Activated T-cell treated with anti-CD3 and anti-CD28 coated beads for 24 hours (primary cell): ENCODE measurements at regions not wholly inside any gene's neighbourhood (a gene's known extent, or its start where the extent isn't known, plus 50 kb on each side); places are given as distances from the start of the nearest gene placed in this dataset.
"Not testable (repeated sequence)": the region's sequence is repeated elsewhere in the genome, so short reads cannot be mapped to it uniquely, and the experiment has no call there.

Experiments used
- DNase-seq: peaks from one replicate; pipeline ENCODE4 v3.0.0-alpha.2; 2020; ENCODE audit warnings: low read depth

DNA sequence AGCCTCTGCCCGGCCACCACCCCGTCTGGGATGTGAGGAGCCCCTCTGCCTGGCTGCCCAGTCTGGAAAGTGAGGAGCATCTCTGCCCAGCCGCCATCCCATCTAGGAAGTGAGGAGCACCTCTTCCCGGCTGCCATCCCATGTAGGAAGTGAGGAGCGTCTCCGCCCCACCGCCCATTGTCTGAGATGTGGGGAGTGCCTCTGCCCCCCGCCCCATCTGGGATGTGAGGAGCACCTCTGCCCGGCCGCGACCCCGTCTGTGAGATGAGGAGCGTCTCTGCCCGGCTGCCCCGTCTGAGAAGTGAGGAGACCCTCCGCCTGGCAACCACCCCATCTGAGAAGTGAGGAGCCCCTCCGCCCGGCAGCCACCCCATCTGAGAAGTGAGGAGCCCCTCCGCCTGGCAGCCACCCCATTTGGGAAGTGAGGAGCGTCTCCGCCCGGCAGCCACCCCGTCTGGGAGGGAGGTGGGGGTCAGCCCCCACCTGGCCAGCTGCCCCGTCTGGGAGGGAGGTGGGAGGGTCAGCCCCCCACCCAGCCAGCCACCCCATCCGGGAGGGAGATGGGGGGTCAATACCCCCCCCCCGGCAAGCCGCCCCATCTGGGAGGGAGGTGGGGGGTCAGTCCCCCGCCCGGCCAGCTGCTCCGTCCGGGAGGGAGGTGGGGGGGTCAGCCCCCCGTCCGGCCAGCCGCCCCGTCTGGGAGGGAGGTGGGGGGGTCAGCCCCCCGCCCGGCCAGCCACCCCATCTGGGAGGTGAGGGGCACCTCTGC is 195.8 kb upstream of the SYNCRIP start:
- not testable (repeated sequence) for DNase-seq

DNA sequence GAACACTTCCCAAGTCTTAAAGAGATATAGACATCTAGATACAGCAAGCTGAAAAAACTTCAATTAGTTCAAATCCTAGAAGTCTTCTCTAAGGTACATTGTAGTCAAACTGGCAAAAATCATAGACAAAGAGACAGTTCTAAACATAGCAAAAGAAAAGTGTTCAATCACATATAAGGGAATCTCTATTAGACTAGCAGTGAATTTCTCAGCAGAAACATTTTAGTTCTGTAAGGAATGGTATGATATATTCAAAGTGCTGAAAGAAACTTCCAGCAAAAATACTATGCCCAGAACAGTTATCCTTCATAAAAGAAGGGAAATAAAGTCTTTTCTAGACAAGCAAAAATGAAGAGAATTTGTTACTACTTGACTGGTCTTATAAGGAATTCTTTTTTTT is 186.3 kb upstream of the SYNCRIP start:
- no peak for DNase-seq

DNA sequence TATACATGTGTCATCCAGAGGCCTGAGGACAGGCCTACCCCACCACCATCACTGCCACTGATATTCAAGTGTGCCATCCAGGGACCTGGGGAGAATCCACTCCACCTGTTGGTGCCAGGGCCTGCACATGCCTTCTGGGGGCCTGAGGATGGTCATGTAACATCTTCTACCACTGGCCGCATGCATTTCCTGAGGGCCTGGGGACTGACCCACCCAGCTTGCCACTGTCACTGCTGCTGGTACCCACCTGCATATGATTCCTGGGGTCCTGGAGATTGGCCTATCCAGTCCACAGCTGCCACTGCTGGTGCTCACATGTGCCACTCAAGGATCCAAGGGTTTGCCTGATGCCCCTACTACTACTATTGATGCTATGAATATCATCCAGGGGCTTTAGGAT is 184.3 kb upstream of the SYNCRIP start:
- no peak for DNase-seq

DNA sequence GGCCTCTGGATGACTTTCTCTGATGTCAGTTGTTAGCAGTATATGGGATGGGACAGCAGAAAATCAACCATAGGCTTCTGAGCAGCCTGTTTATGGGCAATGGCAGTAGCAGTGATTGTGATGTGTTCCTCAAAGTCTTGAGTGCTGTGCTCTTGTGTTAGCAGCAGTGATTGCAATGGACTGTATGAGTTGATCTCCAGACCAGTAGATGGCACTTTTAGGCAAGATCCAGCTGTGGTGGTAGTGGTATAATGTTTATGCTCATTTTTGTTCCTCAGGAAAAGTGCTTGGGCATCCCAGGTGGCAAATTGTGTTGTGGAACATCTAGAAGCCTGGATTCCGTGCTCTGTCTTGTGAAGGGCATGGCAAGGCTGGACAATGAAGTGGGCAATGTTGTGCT is 181.6 kb upstream of the SYNCRIP start:
- DNase-seq, result no peak

DNA sequence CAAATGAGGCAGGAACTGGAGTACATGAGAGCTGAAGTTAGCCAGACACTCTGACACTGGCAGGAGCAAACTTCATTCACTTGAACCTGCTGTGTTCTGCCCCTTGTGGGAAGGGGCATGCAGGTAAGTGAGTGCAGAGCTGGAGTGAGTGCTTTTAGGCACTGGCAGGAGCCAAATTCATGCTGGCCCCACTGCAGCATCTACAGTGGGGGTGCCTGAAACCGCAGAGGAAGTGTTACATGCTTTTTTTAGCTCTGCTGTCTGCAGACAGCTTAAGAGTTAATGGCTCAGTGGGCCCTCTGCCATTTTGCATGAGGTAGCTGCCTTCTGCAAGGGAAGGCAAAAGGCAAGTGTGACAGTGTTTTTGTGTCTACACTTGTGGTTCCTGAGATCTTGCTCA is 167.9 kb upstream of the SYNCRIP start:
- DNase-seq, result no peak

DNA sequence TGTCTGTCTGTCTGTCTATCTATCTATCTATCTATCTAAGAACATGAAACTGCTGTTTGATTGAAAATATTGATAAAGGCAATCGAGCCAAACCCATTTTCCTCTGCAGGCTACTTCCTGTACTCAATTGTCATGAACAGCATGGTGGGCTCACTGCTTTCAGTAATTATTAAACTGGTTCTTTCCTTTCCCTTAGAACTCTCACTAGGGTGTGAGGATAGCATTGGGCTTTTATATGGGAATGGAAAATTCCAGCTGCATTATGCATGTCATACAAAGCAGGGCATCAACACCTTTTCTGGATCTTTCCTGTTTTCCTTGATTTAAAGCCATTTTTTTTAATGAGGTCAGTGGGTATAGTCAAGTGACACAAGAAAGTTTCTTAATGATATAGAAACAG is 161.0 kb upstream of the SYNCRIP start:
- DNase-seq, result no peak

DNA sequence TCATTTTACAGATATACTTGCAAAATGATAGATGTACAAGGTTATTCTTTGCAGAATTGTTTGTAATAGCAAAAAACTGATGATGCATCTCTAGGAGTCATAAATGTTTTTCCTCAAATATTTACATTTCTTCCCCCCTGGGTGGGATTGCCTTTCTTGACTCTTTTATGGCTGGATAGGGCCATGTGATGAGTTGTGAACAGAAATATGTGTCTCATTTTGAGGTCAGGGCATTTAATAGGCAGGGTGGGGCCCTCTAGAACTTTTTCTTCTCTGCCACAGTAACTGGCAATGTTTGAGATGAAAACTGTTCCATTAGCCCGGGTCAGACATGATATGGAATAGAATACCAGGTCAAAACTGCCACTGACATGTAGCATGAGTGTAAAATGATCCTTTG is 159.5 kb upstream of the SYNCRIP start:
- DNase-seq, result no peak

DNA sequence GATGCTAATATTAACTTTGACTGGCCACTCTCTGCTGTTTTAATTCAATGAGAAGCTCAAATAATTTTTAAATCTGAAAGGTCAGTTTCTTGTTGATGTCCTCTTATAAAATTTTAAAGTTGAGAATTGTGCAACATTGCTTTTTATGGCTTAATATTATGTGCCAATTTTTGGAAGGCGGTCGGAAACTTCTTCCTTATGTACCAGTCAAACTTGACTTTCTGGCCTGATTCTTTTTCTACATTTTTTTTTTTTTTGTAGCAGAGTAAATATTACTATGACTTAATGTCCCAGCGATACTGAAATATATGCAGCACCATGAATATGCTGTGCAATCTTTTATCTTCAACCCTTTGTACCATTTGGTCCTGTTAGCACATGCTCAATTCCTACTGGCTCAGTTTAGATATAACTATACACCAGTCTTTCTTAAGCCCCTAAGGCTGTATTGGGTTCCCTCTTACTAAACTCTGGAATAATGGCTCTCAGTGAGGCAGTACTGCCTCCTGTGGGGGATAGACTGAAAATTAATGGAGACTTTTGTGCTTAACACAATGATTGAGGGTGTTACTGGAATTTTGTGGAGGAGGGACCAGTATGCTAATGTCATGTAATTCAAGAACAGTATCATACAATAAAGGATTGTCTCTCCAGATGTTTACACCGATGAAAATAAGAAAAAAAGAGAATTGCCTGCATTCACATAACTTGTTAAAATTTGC is 156.4 kb upstream of the SYNCRIP start:
- DNase-seq, result no peak

DNA sequence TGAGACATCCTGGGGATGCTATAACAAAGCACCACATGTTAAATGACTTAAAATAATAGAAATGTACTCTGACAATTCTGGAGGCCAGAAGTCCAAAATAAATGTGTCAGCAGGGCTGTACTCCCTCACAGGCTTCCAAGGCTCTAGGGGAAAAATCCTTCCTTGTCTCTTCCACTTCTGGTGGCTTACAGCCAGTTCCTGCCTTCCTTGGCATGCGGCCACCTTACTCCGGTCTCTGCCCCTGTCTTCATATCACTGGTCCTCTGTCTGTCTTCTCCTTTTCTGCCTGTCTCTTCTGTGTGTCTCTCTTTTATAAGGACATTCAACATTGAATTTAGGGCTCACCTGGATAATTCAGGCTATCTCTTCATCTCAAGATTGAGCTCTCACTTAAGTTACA is 155.3 kb upstream of the SYNCRIP start:
- DNase-seq, result no peak

DNA sequence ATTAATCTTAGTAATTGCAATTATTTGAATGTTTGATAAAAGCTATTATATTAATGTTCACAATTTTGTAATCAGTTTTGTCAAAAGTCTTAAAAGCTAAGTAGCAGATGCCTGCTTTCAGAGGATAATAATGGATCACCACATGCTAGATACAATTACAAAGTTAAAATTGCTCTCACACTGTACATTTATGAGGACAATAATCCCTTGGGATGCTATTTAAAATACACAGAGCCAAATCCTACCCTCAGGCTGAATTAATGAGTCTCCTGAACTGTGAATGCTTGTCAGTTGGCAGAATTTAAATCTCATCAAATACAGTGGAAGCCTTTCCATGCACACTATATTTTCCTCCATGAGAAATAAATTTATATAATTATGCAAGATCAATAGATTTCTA is 153.3 kb upstream of the SYNCRIP start:
- no peak for DNase-seq

DNA sequence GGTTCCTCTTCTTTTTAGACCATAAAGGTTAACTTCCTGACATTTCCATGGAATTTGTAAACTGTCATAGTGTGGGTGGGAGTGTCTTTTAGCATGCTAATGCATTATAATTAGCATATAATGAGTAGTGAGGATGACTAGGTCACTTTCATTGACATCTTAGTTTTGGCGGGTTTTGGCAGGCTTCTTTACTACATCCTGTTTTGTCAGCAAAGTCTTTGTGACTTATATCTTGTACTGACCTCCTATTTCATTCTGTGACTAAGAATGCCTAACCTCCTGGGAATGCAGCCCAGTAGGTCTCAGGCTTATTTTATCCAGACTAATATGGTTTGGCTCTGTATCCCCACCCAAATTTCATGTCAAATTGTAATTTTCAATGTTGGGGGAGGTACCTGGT is 149.6 kb upstream of the SYNCRIP start:
- DNase-seq, result no peak

DNA sequence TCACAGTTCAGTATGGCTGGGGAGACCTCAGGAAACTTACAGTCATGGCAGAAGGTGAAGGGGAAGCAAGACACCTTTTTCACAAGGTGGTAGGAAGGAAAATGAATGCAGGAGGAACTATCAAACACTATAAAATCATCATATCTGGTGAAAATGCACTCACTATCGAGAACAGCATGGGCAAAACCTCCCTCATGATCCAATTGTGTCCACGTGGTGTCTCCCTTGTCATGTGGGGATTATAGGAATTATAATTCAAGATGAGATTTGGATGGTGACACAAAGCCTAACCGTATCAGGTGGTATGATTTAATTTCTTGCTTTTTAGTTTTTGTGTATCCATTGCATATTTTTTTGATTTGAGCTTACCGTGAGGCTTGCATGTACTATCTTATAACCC is 133.2 kb upstream of the SYNCRIP start:
- no peak for DNase-seq

DNA sequence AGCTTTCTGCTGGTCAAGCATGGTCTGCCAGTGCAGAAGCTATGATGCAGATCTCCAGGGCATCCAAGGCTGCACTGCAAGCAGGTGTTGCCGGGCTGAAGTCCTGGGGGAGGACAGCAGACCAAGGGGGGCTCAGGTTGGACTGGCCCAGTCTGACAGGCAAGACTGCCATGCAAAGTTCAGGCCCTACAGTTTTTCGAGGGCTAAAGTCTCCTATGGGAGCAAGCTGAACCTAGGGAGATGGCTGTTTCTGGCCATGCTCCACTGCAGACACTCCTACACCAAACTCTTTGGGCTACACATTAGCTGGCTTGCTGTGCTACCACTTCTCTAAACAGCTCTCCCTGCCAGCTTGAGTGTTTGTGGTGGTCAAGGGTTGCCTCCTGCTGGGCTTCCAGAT is 130.0 kb upstream of the SYNCRIP start:
- no peak for DNase-seq

DNA sequence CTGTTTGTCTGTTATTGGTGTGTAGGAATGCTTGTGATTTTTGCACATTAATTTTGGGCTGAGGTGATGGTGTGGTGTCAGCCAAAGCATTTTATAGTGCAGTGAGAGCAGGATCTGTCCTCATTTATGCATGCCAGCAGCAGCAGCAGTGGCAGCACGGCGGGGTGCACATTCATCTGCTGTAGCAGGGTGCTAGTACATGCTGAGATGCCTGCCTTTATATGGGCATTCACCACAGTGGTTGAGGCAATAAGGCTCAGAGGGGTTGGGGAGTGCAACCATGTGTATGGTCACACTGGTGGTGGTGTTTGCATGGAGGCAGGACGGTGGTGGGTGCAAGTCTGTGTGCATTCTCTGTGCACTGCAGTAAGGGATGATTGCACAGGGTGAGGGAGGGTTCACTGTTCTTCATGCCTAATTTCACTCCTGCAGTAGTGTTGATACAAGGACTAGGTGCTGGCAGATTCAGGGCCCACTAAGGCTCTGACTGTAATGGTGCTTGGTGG is 129.3 kb upstream of the SYNCRIP start:
- DNase-seq, result no peak

DNA sequence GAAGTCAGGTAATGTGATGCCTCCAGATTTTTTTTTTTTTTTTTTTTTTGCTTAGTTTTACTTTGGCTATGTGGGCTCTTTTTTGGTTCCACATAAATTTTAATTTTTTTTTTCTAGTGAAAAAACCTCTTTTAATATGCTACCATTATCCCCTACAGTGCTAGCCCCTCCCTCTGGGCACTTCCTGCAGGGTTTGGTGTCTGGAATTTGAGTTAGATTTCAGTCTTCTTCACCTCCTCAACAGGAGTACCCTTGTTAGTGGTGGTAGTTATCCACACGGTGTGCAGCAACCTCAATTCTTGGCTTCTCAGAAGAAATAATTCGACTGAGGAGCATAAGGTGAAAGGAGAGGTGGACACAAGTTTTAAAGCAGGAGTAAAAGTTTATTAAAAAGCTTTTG is 128.8 kb upstream of the SYNCRIP start:
- DNase-seq, result no peak

DNA sequence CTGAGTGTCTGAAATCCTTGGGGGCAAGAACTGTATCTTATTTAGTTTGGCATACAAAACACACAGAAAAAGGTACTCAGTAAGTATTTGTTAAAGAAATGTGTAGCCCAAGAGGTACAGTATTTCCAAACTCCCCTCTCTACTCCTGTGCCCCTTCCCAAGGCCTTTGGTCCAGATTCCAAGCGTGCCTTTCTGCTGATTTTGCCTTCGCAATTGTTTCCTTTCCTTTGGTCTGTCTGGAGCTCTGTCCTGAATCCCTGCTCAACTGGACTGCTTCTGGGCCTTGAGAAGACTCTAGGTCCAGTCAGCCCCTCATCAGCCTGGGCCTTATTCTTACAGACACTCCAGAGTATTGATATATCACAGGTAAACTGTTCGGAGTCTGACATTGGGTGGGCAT is 122.2 kb upstream of the SYNCRIP start:
- DNase-seq, result no peak

DNA sequence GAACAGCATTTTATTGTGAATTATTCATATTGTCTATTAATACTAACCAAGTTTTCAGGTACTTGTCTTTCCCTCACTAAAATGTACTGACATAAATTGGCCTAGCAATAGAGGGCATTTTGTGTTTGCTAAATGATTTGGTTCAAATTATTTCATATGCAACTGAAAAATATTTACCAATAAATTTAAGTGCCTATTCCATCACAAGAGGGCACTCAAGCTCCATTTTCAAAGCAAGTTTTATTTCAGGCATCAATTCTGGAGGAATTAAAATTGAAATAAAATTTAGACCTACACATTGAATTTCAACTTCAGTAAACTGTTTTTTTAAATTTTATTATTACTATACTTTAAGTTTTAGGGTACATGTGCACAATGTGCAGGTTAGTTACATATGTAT is 114.3 kb upstream of the SYNCRIP start:
- no peak for DNase-seq

DNA sequence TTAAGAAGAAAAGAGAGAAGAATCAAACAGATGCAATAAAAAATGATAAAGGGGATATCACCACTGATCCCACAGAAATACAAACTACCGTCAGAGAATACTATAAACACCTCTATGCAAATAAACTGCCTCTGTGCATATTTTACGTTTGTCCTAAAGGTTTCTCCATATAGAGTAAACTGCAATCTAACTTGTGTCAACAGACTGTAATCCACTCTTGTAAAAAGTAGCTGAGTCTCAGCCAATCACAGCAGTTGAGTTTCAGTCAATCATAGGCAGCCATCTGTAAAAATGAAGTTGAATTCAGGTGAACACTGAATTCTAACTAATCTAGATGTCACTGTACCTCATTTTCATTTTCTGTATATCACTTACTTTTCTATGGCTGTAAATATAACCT is 112.2 kb upstream of the SYNCRIP start:
- no peak for DNase-seq

DNA sequence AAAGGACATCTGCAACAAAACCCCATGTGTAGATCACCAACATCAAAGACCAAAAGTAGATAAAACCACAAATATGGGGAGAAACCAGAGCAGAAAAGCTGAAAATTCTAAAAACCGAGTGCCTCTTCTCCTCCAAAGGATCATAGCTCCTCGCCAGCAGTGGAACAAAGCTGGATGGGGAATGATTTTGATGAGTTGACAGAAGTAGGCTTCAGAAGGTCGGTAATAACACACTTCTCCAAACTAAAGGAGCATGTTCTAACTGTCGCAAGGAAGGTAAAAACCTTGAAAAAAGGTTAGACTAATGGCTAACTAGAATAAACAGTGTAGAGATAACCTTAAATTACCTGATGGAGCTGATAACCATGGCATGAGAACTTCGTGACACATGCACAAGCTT is 109.9 kb upstream of the SYNCRIP start:
- no peak for DNase-seq

DNA sequence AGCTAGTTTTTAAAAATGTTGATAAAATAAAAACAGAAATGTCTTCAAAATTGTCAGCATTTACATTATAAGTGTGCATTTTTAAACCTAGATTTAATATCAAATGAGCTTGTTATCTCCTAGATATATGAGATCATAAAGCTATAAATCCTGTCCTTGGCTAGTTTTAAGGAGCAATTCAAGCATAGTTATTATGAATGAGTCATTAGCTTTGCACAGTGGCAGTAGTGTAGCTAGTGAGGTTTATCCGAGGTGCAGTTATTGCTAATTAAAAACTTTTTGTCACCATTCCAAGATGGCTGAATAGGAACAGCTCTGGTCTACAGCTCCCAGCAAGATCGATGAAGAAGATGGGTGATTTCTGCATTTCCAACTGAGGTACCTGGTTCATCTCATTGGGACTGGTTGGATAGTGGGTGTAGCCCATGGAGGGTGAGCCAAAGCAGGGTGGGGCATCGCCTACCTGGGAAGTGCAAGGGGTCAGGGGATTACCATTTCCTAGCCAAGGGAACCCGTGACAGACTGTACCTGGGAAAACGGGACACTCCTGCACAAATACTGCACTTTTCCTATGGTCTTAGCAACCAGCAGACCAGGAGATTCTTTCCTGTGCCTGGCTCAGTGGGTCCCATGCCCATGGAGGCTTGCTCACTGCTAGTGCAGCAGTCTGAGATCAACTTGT is 108.8 kb upstream of the SYNCRIP start:
- no peak for DNase-seq

DNA sequence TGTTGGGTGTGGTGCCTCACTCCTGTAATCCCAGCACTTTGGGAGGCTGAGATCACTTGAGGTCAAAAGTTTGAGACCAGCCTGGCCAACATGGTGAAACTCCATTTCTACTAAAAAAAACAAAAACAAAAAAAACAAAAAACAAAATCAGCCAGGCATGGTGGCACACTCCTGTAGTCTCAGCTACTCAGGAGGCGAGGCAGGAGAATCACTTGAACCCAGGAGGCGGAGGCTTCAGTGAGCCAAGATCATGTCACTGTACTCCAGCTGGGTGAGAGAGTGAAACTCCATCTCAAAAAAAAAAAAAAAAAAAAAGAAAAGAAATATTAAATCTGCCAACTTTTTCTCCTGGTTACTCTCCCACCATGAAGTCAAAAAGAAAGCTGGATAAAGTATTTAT is 107.5 kb upstream of the SYNCRIP start:
- not testable (repeated sequence) for DNase-seq

DNA sequence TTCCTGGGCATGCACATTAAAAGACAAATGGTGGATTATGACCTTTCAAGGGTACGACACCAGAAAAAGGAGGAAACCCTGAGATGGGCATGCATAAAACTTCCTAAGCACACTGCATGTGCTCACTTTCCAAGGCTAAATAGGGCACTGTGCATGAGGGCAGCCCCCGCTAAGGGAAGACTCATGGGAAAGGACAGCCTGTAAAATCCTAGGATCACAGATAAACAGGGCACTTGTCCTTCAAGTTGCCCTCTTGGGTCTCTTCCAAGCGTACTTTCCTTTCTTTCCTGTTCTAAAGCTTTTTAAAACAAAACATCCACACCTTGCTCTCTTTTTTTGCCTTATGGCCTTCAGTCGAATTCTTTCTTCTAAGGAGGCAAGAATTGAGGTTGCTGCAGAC is 106.5 kb upstream of the SYNCRIP start:
- DNase-seq, result no peak

DNA sequence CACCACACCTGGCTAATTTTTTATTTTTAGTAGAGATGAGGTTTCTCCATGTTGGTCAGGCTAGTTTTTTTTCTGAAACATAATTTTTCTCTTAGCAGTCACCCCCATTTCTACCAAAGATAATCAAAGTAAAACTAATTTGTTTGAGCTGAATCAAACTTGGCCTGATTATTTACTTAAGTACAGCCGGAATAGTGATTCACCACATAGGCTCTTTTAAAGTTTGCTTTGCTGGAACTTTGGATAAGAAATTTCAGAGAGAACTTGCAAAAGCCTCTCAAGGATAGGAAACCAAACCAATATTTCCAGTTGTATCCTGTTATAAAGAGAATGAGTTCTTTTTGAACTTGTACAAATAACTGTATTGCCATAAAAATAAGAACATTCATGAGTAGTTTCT is 105.0 kb upstream of the SYNCRIP start:
- DNase-seq, result no peak
